H1 (cell line): ENCODE measurements at regions not wholly inside any gene's neighbourhood (a gene's known extent, or its start where the extent isn't known, plus 50 kb on each side); places are given as distances from the start of the nearest gene placed in this dataset.

Source experiments
- CREB1 ChIP-seq: IDR thresholded peaks from 2 replicates; pipeline ENCODE4 v1.6.1; 2012; ENCODE audit warnings: inconsistent platforms
- HDAC2 ChIP-seq, 2 experiments: fragments of 300-600 bp in 1 of 2; sonication (generic) in 1 of 2; IDR thresholded peaks; 2 replicates each; pipeline ENCODE4 v1.6.1; 2011 to 2012; ENCODE audit warnings: low read depth in 2 of 2, low read length in 2 of 2, mild to moderate bottlenecking in 2 of 2, moderate library complexity in 2 of 2, borderline replicate concordance in 1 of 2, inconsistent platforms in 1 of 2

GRCh38 chr11:123334925-123335324, 95.1 kb upstream of the GRAMD1B start (continued):
- TF ChIP-seq HDAC2 (IDR thresholded peaks at IDR 0.05; ENCODE audit: borderline replicate concordance in 1 of 2, low read depth in 2 of 2, low read length in 2 of 2) (no peak), CREB1 (no peak)
